Fibroblast of lung (primary cell): ENCODE measurements at regions not wholly inside any gene's neighbourhood (a gene's known extent, or its start where the extent isn't known, plus 50 kb on each side); places are given as distances from the start of the nearest gene placed in this dataset.

Source experiments
- DNase-seq, 2 donors: peaks; one replicate each; pipeline versions ENCODE4 v3.0.0 to v3.0.0-alpha.2; 2010; ENCODE audit warnings: low read depth in 2 of 2
- H2AFZ ChIP-seq: 2 replicates; pipeline ENCODE4 v1.5.1; 2012; ENCODE audit warnings: low read length, control low read depth, inconsistent platforms
- H3K27ac ChIP-seq: 2 replicates; pipeline ENCODE4 v1.5.1; 2011; ENCODE audit warnings: low read length, control low read depth; ENCODE audit not compliant: insufficient read depth
- H3K27me3 ChIP-seq: 2 replicates; pipeline ENCODE4 v1.5.1; 2011; ENCODE audit warnings: mild to moderate bottlenecking, low read length; ENCODE audit not compliant: control insufficient read depth, insufficient read depth
- H3K36me3 ChIP-seq: 2 replicates; pipeline ENCODE4 v1.5.1; 2011; ENCODE audit warnings: low read length; ENCODE audit not compliant: control insufficient read depth, insufficient read depth
- H3K4me1 ChIP-seq: 2 replicates; pipeline ENCODE4 v1.5.1; 2011; ENCODE audit warnings: low read length; ENCODE audit not compliant: control insufficient read depth, insufficient read depth; ENCODE audit errors: extremely low read depth
- H3K4me2 ChIP-seq: 2 replicates; pipeline ENCODE4 v1.5.1; 2011; ENCODE audit warnings: low read length, control low read depth; ENCODE audit not compliant: insufficient read depth; ENCODE audit errors: extremely low read depth
- H3K4me3 ChIP-seq, 4 experiments: fragments of 200-600 bp in 1 of 4; sonication (generic) in 1 of 4; replicated peaks in 1 of 4; 2 replicates each; pipeline ENCODE4 v1.5.1; 2011 to 2016; ENCODE audit warnings: low read length in 4 of 4, low read depth in 3 of 4, mild to moderate bottlenecking in 3 of 4, control low read depth in 2 of 4, inconsistent platforms in 1 of 4, mixed read lengths in 1 of 4; ENCODE audit not compliant: insufficient read depth in 1 of 4; ENCODE audit errors: control extremely low read depth in 1 of 4
- H3K79me2 ChIP-seq: 2 replicates; pipeline ENCODE4 v1.5.1; 2012; ENCODE audit warnings: mild to moderate bottlenecking, low read length, inconsistent platforms; ENCODE audit not compliant: control insufficient read depth, insufficient read depth
- H3K9ac ChIP-seq: 2 replicates; pipeline ENCODE4 v1.5.1; 2011; ENCODE audit warnings: mild to moderate bottlenecking, low read length, control low read depth; ENCODE audit not compliant: insufficient read depth
- H3K9me3 ChIP-seq: 2 replicates; pipeline ENCODE4 v1.5.1; 2012; ENCODE audit warnings: low read depth, low read length; ENCODE audit not compliant: control insufficient read depth, insufficient read depth
- H4K20me1 ChIP-seq: 2 replicates; pipeline ENCODE4 v1.5.1; 2011; ENCODE audit warnings: low read length; ENCODE audit not compliant: control insufficient read depth, insufficient read depth; ENCODE audit errors: extremely low read depth
- EZH2 ChIP-seq: IDR thresholded peaks from 2 replicates; pipeline ENCODE4 v1.5.1; 2012; ENCODE audit warnings: low read length, control low read depth, mild to moderate bottlenecking; ENCODE audit errors: missing control alignments
- TF ChIP-seq, protein P1 (sequence below), 2 donors: IDR thresholded peaks in 1 of 2; conservative IDR thresholded peaks in 1 of 2; 1 replicate in 1 of 2; 2 replicates in 1 of 2; pipeline ENCODE4 v1.5.1; 2011 to 2012; ENCODE audit warnings: low read length in 2 of 2, control low read depth in 1 of 2, inconsistent platforms in 1 of 2, low read depth in 1 of 2, mild to moderate bottlenecking in 1 of 2

- TF ChIP-seq, protein P1, sequence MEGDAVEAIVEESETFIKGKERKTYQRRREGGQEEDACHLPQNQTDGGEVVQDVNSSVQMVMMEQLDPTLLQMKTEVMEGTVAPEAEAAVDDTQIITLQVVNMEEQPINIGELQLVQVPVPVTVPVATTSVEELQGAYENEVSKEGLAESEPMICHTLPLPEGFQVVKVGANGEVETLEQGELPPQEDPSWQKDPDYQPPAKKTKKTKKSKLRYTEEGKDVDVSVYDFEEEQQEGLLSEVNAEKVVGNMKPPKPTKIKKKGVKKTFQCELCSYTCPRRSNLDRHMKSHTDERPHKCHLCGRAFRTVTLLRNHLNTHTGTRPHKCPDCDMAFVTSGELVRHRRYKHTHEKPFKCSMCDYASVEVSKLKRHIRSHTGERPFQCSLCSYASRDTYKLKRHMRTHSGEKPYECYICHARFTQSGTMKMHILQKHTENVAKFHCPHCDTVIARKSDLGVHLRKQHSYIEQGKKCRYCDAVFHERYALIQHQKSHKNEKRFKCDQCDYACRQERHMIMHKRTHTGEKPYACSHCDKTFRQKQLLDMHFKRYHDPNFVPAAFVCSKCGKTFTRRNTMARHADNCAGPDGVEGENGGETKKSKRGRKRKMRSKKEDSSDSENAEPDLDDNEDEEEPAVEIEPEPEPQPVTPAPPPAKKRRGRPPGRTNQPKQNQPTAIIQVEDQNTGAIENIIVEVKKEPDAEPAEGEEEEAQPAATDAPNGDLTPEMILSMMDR (conservative IDR thresholded peaks at IDR 0.05 in 1 of 2, IDR thresholded peaks at IDR 0.05 in 1 of 2; ENCODE audit: low read depth in 1 of 2, low read length in 2 of 2): no peak
- TF ChIP-seq EZH2: no peak
- Histone ChIP-seq H3K9me3 (no peaks in the 10 kb centered on the region), H3K4me1 (no peaks in the 10 kb centered on the region), H3K79me2 (no peaks in the 10 kb centered on the region), H3K27ac (no peak overlapping the region), H3K9ac (no peak overlapping the region), H3K4me2 (no peak overlapping the region), H4K20me1 (no peaks in the 10 kb centered on the region), H3K36me3 (no peaks in the 10 kb centered on the region), H2AFZ (no peak overlapping the region), H3K4me3 (no peak overlapping the region), H3K27me3 (peaks cover 5% of the 10 kb centered on the region)
- no peak for DNase-seq
Measured at GRCh38 chr9:124125651-124125977, 114.0 kb downstream of the LHX2 start.

GRCh38 chr9:124126648-124127646 is 115.4 kb downstream of the LHX2 start:
- no peak for TF ChIP-seq EZH2
- TF ChIP-seq, protein P1 (conservative IDR thresholded peaks at IDR 0.05 in 1 of 2, IDR thresholded peaks at IDR 0.05 in 1 of 2; ENCODE audit: low read depth in 1 of 2, low read length in 2 of 2): peak; percentile 92 to 95
- no peak overlapping the region for H3K27ac ChIP-seq
- H3K4me3 ChIP-seq: no peak overlapping the region
- H3K4me2 ChIP-seq: no peak overlapping the region
- no peaks in the 10 kb centered on the region for H3K4me1 ChIP-seq
- no peaks in the 10 kb centered on the region for H3K36me3 ChIP-seq
- H3K27me3 ChIP-seq: peaks cover 5% of the 10 kb centered on the region
- H2AFZ ChIP-seq: no peak overlapping the region
- no peaks in the 10 kb centered on the region for H3K79me2 ChIP-seq
- no peaks in the 10 kb centered on the region for H4K20me1 ChIP-seq
- no peak overlapping the region for H3K9ac ChIP-seq
- no peaks in the 10 kb centered on the region for H3K9me3 ChIP-seq
- peak; percentile 43 to 69 for DNase-seq

GRCh38 chr9:124128568-124129166 is 117.1 kb downstream of the LHX2 start:
- no peak overlapping the region for H3K9ac ChIP-seq
- TF ChIP-seq EZH2: no peak
- TF ChIP-seq, protein P1 (conservative IDR thresholded peaks at IDR 0.05 in 1 of 2, IDR thresholded peaks at IDR 0.05 in 1 of 2; ENCODE audit: low read depth in 1 of 2, low read length in 2 of 2): no peak
- peaks cover 5% of the 10 kb centered on the region for H3K27me3 ChIP-seq
- H3K36me3 ChIP-seq: no peaks in the 10 kb centered on the region
- no peak overlapping the region for H3K27ac ChIP-seq
- H3K4me2 ChIP-seq: no peak overlapping the region
- DNase-seq: no peak
- no peak overlapping the region for H3K4me3 ChIP-seq
- no peaks in the 10 kb centered on the region for H3K79me2 ChIP-seq
- H3K4me1 ChIP-seq: no peaks in the 10 kb centered on the region
- no peaks in the 10 kb centered on the region for H4K20me1 ChIP-seq
- no peak overlapping the region for H2AFZ ChIP-seq
- H3K9me3 ChIP-seq: no peaks in the 10 kb centered on the region
